H1 (cell line): ENCODE measurements at regions not wholly inside any gene's neighbourhood (a gene's known extent, or its start where the extent isn't known, plus 50 kb on each side); places are given as distances from the start of the nearest gene placed in this dataset.

Experiments used
- CTCF ChIA-PET: fragments of 300-600 bp; sonication (Branson Sonifier 250); formaldehyde crosslinking; loops from one replicate; lab custom pipeline; 2021; ENCODE audit not compliant: partially characterized antibody; lab: Charles Lee
- POLR2A ChIA-PET: fragments of 300-600 bp; sonication (Branson Sonifier 250); formaldehyde crosslinking; loops from one replicate; lab custom pipeline; 2021; ENCODE audit warnings: inconsistent platforms; ENCODE audit not compliant: partially characterized antibody; lab: Charles Lee
- DNase-seq, 2 experiments: peaks; one replicate each; pipeline versions ENCODE4 v3.0.0 to v3.0.0-alpha.2; 2010 to 2022; ENCODE audit warnings: low spot score in 2 of 2, low read depth in 1 of 2, mixed read lengths in 1 of 2
- FAIRE-seq: peaks from 2 replicates; lab custom pipeline; 2011; peaks lifted over from hg19 to GRCh38; lab: Jason Lieb, UNC
- H2AFZ ChIP-seq: 2 replicates; pipeline ENCODE4 v1.8.1; 2012; ENCODE audit warnings: low read length, inconsistent platforms
- H2AK5ac ChIP-seq: 2 replicates; pipeline ENCODE4 v1.6.1; 2013; ENCODE audit warnings: low read depth, low read length
- H2BK120ac ChIP-seq: replicated peaks from 2 replicates; pipeline ENCODE3; 2013; ENCODE audit warnings: low read depth, low read length, inconsistent platforms
- H2BK12ac ChIP-seq: 2 replicates; pipeline ENCODE4 v1.6.1; 2013; ENCODE audit warnings: low read depth, low read length
- H2BK15ac ChIP-seq: 2 replicates; pipeline ENCODE4 v1.6.1; 2013; ENCODE audit warnings: low read length
- H2BK20ac ChIP-seq: 2 replicates; pipeline ENCODE4 v1.6.1; 2013; ENCODE audit warnings: low read length
- H2BK5ac ChIP-seq: 2 replicates; pipeline ENCODE4 v1.6.1; 2013; ENCODE audit warnings: low read depth, low read length
- H3K14ac ChIP-seq: 2 replicates; pipeline ENCODE4 v1.6.1; 2013; ENCODE audit warnings: inconsistent platforms; ENCODE audit not compliant: insufficient read length
- H3K18ac ChIP-seq: 2 replicates; pipeline ENCODE4 v1.6.1; 2013; ENCODE audit warnings: low read length; ENCODE audit errors: extremely low read depth
- H3K23ac ChIP-seq: 2 replicates; pipeline ENCODE4 v1.6.1; 2013; ENCODE audit warnings: inconsistent platforms; ENCODE audit not compliant: insufficient read length
- H3K23me2 ChIP-seq: 2 replicates; pipeline ENCODE4 v1.6.1; 2013; ENCODE audit warnings: low read depth, low read length
- H3K27ac ChIP-seq: 2 replicates; pipeline ENCODE4 v1.6.1; 2011; ENCODE audit warnings: low read depth, low read length, inconsistent platforms
- H3K27me3 ChIP-seq, 4 experiments: replicated peaks in 1 of 4; 1 replicate in 1 of 4; 2 replicates in 3 of 4; pipeline versions ENCODE4 v1.6.1 to v1.8.1; 2011 to 2013; ENCODE audit warnings: low read length in 3 of 4, mild to moderate bottlenecking in 3 of 4, inconsistent platforms in 2 of 4, mixed read lengths in 2 of 4, moderate library complexity in 1 of 4; ENCODE audit not compliant: control insufficient read depth in 3 of 4, insufficient read depth in 3 of 4; ENCODE audit errors: extremely low read depth in 1 of 4
- H3K36me3 ChIP-seq, 4 experiments: 2 replicates each; pipeline versions ENCODE4 v1.6.1 to v1.8.1; 2011 to 2013; ENCODE audit warnings: mild to moderate bottlenecking in 4 of 4, low read length in 3 of 4, moderate library complexity in 2 of 4, control low read depth in 1 of 4, inconsistent platforms in 1 of 4; ENCODE audit not compliant: insufficient read depth in 4 of 4, control insufficient read depth in 2 of 4
- H3K4ac ChIP-seq: replicated peaks from 2 replicates; pipeline ENCODE3; 2013; ENCODE audit warnings: low read length, low read depth, mixed read lengths, inconsistent platforms; ENCODE audit not compliant: insufficient read length
- H3K4me1 ChIP-seq, 4 experiments: replicated peaks in 1 of 4; 1 replicate in 1 of 4; 2 replicates in 3 of 4; pipeline versions ENCODE4 v1.6.1 to v1.8.1; 2011 to 2013; ENCODE audit warnings: low read length in 3 of 4, inconsistent platforms in 2 of 4, mixed read lengths in 1 of 4; ENCODE audit not compliant: insufficient read depth in 4 of 4, control insufficient read depth in 3 of 4
- H3K4me2 ChIP-seq, 2 experiments: 2 replicates each; pipeline versions ENCODE4 v1.6.1 to v1.8.1; 2011 to 2013; ENCODE audit warnings: low read depth in 2 of 2, low read length in 2 of 2, control low read depth in 1 of 2, inconsistent platforms in 1 of 2, mild to moderate bottlenecking in 1 of 2; ENCODE audit not compliant: insufficient read depth in 1 of 2
- H3K4me3 ChIP-seq, 4 experiments: fragments of 200-600, 300-600 bp in 1 of 4; sonication (generic), shearing (Covaris generic), sonication (Bioruptor Twin) in 1 of 4; 2 replicates each; pipeline versions ENCODE4 v1.5.1 to v1.8.1; 2011 to 2016; ENCODE audit warnings: low read length in 4 of 4, low read depth in 3 of 4, control low read depth in 2 of 4, inconsistent platforms in 2 of 4, mild to moderate bottlenecking in 2 of 4, mixed read lengths in 1 of 4, moderate library complexity in 1 of 4; ENCODE audit not compliant: insufficient read depth in 2 of 4; ENCODE audit errors: extremely low read depth in 1 of 4
- H3K56ac ChIP-seq: replicated peaks from 2 replicates; pipeline ENCODE3; 2013; ENCODE audit warnings: low read depth, mild to moderate bottlenecking, mixed read lengths, low read length, inconsistent platforms; ENCODE audit not compliant: insufficient read length
- H3K79me1 ChIP-seq: 2 replicates; pipeline ENCODE4 v1.6.1; 2013; ENCODE audit warnings: low read depth, low read length, control low read depth
- H3K79me2 ChIP-seq, 2 experiments: 2 replicates each; pipeline versions ENCODE4 v1.6.1 to v1.8.1; 2012 to 2013; ENCODE audit warnings: low read length in 2 of 2, mild to moderate bottlenecking in 2 of 2, inconsistent platforms in 1 of 2; ENCODE audit not compliant: insufficient read depth in 2 of 2, control insufficient read depth in 1 of 2
- H3K9ac ChIP-seq, 4 experiments: replicated peaks in 1 of 4; 1 replicate in 1 of 4; 2 replicates in 3 of 4; pipeline versions ENCODE4 v1.6.1 to v1.8.1; 2011 to 2013; ENCODE audit warnings: low read depth in 3 of 4, low read length in 3 of 4, control low read depth in 2 of 4, mild to moderate bottlenecking in 2 of 4, moderate library complexity in 2 of 4, inconsistent platforms in 1 of 4; ENCODE audit errors: extremely low read depth in 1 of 4
- H3K9me3 ChIP-seq, 2 experiments: 2 replicates each; pipeline versions ENCODE4 v1.6.1 to v1.8.1; 2012 to 2013; ENCODE audit warnings: mild to moderate bottlenecking in 2 of 2, moderate library complexity in 2 of 2, control low read depth in 1 of 2, inconsistent platforms in 1 of 2, low read depth in 1 of 2, low read length in 1 of 2, mixed read lengths in 1 of 2; ENCODE audit not compliant: insufficient read depth in 2 of 2
- H4K20me1 ChIP-seq, 2 experiments: replicated peaks in 1 of 2; 2 replicates each; pipeline versions ENCODE3 to v1.8.1; 2011 to 2013; ENCODE audit warnings: inconsistent platforms in 2 of 2, low read length in 2 of 2, mild to moderate bottlenecking in 1 of 2; ENCODE audit not compliant: insufficient read depth in 2 of 2, control insufficient read depth in 1 of 2
- H4K5ac ChIP-seq: 2 replicates; pipeline ENCODE4 v1.6.1; 2013; ENCODE audit warnings: low read length, low read depth, mixed read lengths, inconsistent platforms; ENCODE audit not compliant: insufficient read length
- H4K8ac ChIP-seq: 2 replicates; pipeline ENCODE4 v1.8.0; 2013; ENCODE audit warnings: mild to moderate bottlenecking, moderate library complexity, low read length, inconsistent platforms; ENCODE audit not compliant: insufficient read depth; ENCODE audit errors: extremely low read depth
- H4K91ac ChIP-seq: replicated peaks from 2 replicates; pipeline ENCODE3; 2013; ENCODE audit warnings: low read length, mixed read lengths, inconsistent platforms; ENCODE audit not compliant: insufficient read length
- CHD1 ChIP-seq: IDR thresholded peaks from 2 replicates; pipeline ENCODE4 v1.6.1; 2012; ENCODE audit warnings: low read depth, low read length, improper control_type of control experiment
- EGR1 ChIP-seq: IDR thresholded peaks from 2 replicates; pipeline ENCODE4 v1.6.1; 2011; ENCODE audit warnings: low read depth, low read length, borderline replicate concordance
- EZH2 ChIP-seq: fragments of 200-600 bp; sonication (generic); IDR thresholded peaks from 2 replicates; pipeline ENCODE4 v1.7.1; 2012; ENCODE audit warnings: low read depth, mild to moderate bottlenecking, moderate library complexity, low read length, inconsistent platforms; ENCODE audit not compliant: severe bottlenecking
- GTF2F1 ChIP-seq: IDR thresholded peaks from 2 replicates; pipeline ENCODE4 v1.6.1; 2012; ENCODE audit warnings: low read depth, low read length, improper control_type of control experiment, borderline replicate concordance
- KDM4A ChIP-seq: IDR thresholded peaks from one replicate; pipeline ENCODE4 v1.7.1; 2012; ENCODE audit warnings: low read depth, mild to moderate bottlenecking, moderate library complexity, low read length, inconsistent platforms; ENCODE audit not compliant: severe bottlenecking
- MAFK ChIP-seq: IDR thresholded peaks from 2 replicates; pipeline ENCODE4 v1.6.1; 2012; ENCODE audit warnings: low read depth, mild to moderate bottlenecking, improper control_type of control experiment, low read length
- PHF8 ChIP-seq: fragments of 200-600 bp; sonication (generic); conservative IDR thresholded peaks from 2 replicates; pipeline ENCODE4 v1.7.1; 2012; ENCODE audit warnings: low read depth, mild to moderate bottlenecking, inconsistent platforms, low read length, moderate library complexity
- POLR2AphosphoS5 ChIP-seq: IDR thresholded peaks from 2 replicates; pipeline ENCODE4 v1.6.1; 2011; ENCODE audit warnings: low read depth, low read length
- RFX5 ChIP-seq: IDR thresholded peaks from 2 replicates; pipeline ENCODE4 v1.6.1; 2011; ENCODE audit warnings: low read depth, low read length, improper control_type of control experiment, borderline replicate concordance
- SIN3A ChIP-seq, 2 experiments: IDR thresholded peaks in 1 of 2; conservative IDR thresholded peaks in 1 of 2; 2 replicates each; pipeline ENCODE4 v1.6.1; 2011 to 2012; ENCODE audit warnings: low read length in 2 of 2, improper control_type of control experiment in 1 of 2, low read depth in 1 of 2, mild to moderate bottlenecking in 1 of 2
- TBP ChIP-seq: IDR thresholded peaks from 2 replicates; pipeline ENCODE4 v1.6.1; 2011; ENCODE audit warnings: low read depth, low read length, improper control_type of control experiment
- WGBS, 2 experiments: shearing (Covaris generic) in 1 of 2; methylation state at CpG; one replicate each; pipeline versions ENCODE4 v1.1.6 to v1.1.7; 2013 to 2015; ENCODE audit warnings: low lambda C conversion rate in 2 of 2, mixed read lengths in 2 of 2, inconsistent platforms in 1 of 2, low coverage in 1 of 2, missing lambda C conversion rate in 1 of 2; ENCODE audit not compliant: insufficient replicate concordance in 2 of 2, insufficient coverage in 1 of 2, insufficient read length in 1 of 2; ENCODE audit errors: extremely low coverage in 1 of 2, missing lambda C conversion rate in 1 of 2; 5-methylcytosine and 5-hydroxymethylcytosine counted together

- no peak for FAIRE-seq
- no peaks in the 10 kb centered on the region for H3K79me2 ChIP-seq
- no peak overlapping the region for H2AFZ ChIP-seq
- no peak overlapping the region for H3K23ac ChIP-seq
- H3K79me1 ChIP-seq: no peaks in the 10 kb centered on the region
- H2BK15ac ChIP-seq: no peak overlapping the region
- no peak overlapping the region for H3K14ac ChIP-seq
- WGBS, 2 experiments: 92% methylated on average over 1 of the region's 1 CpG; no CpG with 5 or more reads in 1 of the 2 experiments
- no peak for TF ChIP-seq PHF8
- TF ChIP-seq SIN3A (conservative IDR thresholded peaks at IDR 0.05 in 1 of 2, IDR thresholded peaks at IDR 0.05 in 1 of 2; ENCODE audit: low read depth in 1 of 2, low read length in 2 of 2): no peak
- TF ChIP-seq RFX5: no peak
- no peak for TF ChIP-seq EZH2
- TF ChIP-seq POLR2AphosphoS5: no peak
- no peak for TF ChIP-seq CHD1
- no peak for TF ChIP-seq EGR1
- no peak for TF ChIP-seq KDM4A
- no peak for TF ChIP-seq TBP
- no peak for TF ChIP-seq GTF2F1
- no peak for TF ChIP-seq MAFK
- TF ChIP-seq, all 59 proteins: peak for 0
- Histone ChIP-seq H3K9ac (no peak overlapping the region), H3K4ac (no peak overlapping the region), H3K4me2 (no peak overlapping the region), H4K8ac (no peak overlapping the region), H3K4me3 (no peak overlapping the region), H2BK5ac (no peak overlapping the region), H4K91ac (no peak overlapping the region), H4K5ac (no peak overlapping the region), H3K36me3 (peaks cover 0 to 9% (median 0%) of the 10 kb centered on the region in 4 experiments; a peak in 2 of 8 replicates), H3K23me2 (no peaks in the 10 kb centered on the region), H3K27ac (no peak overlapping the region), H2BK120ac (no peak overlapping the region), H3K27me3 (no peaks in the 10 kb centered on the region), H3K9me3 (peaks cover 17% of the 10 kb centered on the region in 2 experiments), H2BK20ac (no peak overlapping the region), H3K56ac (no peak overlapping the region), H2BK12ac (no peak overlapping the region), H3K18ac (no peak overlapping the region), H3K4me1 (no peaks in the 10 kb centered on the region), H4K20me1 (no peaks in the 10 kb centered on the region), H2AK5ac (no peak overlapping the region)
- DNase-seq: no peak
- ChIA-PET CTCF (interaction anchor here (1.0 kb wide), 1 partner anchor 13 kb away, joined by 4 read pairs; no protein-coding TSS in a partner anchor), POLR2A (no interaction called here)
These were observed 121.4 kb upstream of the GMNC start for GRCh38 chr3:190983875-190984274.
